ENCODE measurements at regions not wholly inside any gene's neighbourhood (a gene's known extent, or its start where the extent isn't known, plus 50 kb on each side); places are given as distances from the start of the nearest gene placed in this dataset.

DNA sequence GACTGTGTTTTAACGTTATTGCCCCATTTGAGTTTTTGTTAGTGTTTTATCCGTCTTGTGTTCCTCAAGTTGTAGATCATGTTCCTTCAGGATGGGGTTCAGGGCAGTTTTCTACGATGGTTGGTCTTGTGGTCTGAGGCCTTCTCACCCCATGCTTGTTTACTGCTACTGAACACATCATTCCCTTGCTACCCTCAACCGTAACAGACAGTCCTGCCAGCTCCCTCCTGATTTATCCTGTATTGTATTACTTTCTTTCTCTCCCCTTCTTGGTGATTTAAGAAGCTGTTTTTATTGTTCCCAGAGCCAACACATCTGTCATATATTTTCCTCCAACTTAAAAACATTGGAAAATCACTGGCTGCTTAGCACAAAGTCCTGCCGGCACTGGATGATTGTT lies 719.8 kb downstream of the INHBA start:
- Histone ChIP-seq H3K4me2 (no peak overlapping the region), H3K27me3 (no peaks in the 10 kb centered on the region), H3K9ac (no peak overlapping the region), H3K27ac (no peak overlapping the region), H3K4me3 (no peak overlapping the region), H3K36me3 (no peaks in the 10 kb centered on the region), H4K20me1 (no peaks in the 10 kb centered on the region), H3K4me1 (no peaks in the 10 kb centered on the region), H3K9me3 (no peaks in the 10 kb centered on the region)
- no peak for TF ChIP-seq Cebpa-rat (IDR thresholded peaks at IDR 0.05)

GRCh38 chr7:40979296-40979695 lies 723.6 kb downstream of the INHBA start:
- H3K4me1 ChIP-seq, result no peaks in the 10 kb centered on the region
- no peaks in the 10 kb centered on the region for H3K9me3 ChIP-seq
- no peak overlapping the region for H3K4me2 ChIP-seq
- H3K36me3 ChIP-seq, result no peaks in the 10 kb centered on the region
- no peak overlapping the region for H3K9ac ChIP-seq
- no peak overlapping the region for H3K27ac ChIP-seq
- no peaks in the 10 kb centered on the region for H3K27me3 ChIP-seq
- H3K4me3 ChIP-seq, result no peak overlapping the region
- H4K20me1 ChIP-seq, result no peaks in the 10 kb centered on the region
- no peak for TF ChIP-seq Cebpa-rat (IDR thresholded peaks at IDR 0.05)

DNA sequence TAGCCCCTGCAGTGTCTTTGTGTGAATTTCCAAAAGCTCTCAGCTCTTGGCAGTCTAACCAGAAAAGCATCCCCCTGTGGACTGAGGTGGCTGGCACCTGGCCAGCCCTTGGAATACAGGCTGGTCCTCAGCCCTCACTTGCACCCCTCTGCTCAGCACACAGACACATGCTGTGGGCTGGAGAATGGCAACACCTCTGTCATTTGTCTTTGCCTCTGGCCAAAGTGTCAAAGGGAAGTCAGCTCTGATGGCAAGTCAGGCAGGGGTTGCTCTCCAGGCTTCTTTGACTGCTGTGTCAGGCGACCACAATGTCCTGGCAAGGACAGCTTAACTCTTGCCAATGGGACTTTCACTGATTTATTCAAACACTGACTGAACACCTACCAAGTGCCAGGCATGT lies 724.8 kb downstream of the INHBA start:
- no peaks in the 10 kb centered on the region for H4K20me1 ChIP-seq
- H3K9ac ChIP-seq, result no peak overlapping the region
- no peak overlapping the region for H3K27ac ChIP-seq
- no peaks in the 10 kb centered on the region for H3K36me3 ChIP-seq
- H3K4me3 ChIP-seq, result no peak overlapping the region
- no peak for TF ChIP-seq Cebpa-rat (IDR thresholded peaks at IDR 0.05)
- H3K9me3 ChIP-seq, result no peaks in the 10 kb centered on the region
- H3K4me1 ChIP-seq, result no peaks in the 10 kb centered on the region
- H3K27me3 ChIP-seq, result no peaks in the 10 kb centered on the region
- H3K4me2 ChIP-seq, result no peak overlapping the region

GRCh38 chr7:40977533-40977932 lies 725.4 kb downstream of the INHBA start:
- Histone ChIP-seq H3K36me3 (no peaks in the 10 kb centered on the region), H3K9ac (no peak overlapping the region), H3K4me1 (no peaks in the 10 kb centered on the region), H3K4me2 (no peak overlapping the region), H3K27me3 (no peaks in the 10 kb centered on the region), H3K9me3 (no peaks in the 10 kb centered on the region), H3K4me3 (no peak overlapping the region), H4K20me1 (no peaks in the 10 kb centered on the region), H3K27ac (no peak overlapping the region)
- TF ChIP-seq Cebpa-rat (IDR thresholded peaks at IDR 0.05), result no peak

DNA sequence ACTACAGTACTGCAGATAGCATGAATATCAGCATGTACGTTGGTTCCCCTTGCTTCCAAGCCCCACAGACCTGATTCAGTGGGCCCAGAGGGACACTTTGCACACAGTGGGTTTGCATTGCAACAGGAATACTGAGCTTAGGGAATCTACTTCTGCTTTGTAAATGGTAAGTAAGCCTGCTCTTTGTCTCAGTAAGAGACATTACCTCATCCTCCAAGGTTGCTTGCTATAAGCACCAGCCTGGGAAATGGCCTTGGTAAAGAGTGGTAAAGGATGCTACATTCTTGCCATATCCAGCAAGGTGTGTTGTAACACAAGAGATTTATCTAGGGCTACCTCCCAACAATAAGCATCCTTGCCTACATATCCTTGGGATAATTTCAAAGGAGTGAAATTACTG lies 730.5 kb downstream of the INHBA start:
- Histone ChIP-seq H3K4me1 (no peaks in the 10 kb centered on the region), H3K4me3 (no peak overlapping the region), H3K36me3 (no peaks in the 10 kb centered on the region), H3K27ac (no peak overlapping the region), H3K9ac (no peak overlapping the region), H3K9me3 (no peaks in the 10 kb centered on the region), H3K4me2 (no peak overlapping the region), H3K27me3 (no peaks in the 10 kb centered on the region), H4K20me1 (no peaks in the 10 kb centered on the region)
- TF ChIP-seq Cebpa-rat (IDR thresholded peaks at IDR 0.05), result no peak

GRCh38 chr7:40969641-40970040 lies 733.2 kb downstream of the INHBA start:
- Histone ChIP-seq H3K4me2 (no peak overlapping the region), H3K4me1 (no peaks in the 10 kb centered on the region), H3K9ac (no peak overlapping the region), H3K27ac (no peak overlapping the region), H3K4me3 (no peak overlapping the region), H4K20me1 (no peaks in the 10 kb centered on the region), H3K36me3 (no peaks in the 10 kb centered on the region), H3K27me3 (no peaks in the 10 kb centered on the region), H3K9me3 (no peaks in the 10 kb centered on the region)
- TF ChIP-seq Cebpa-rat (IDR thresholded peaks at IDR 0.05), result no peak

DNA sequence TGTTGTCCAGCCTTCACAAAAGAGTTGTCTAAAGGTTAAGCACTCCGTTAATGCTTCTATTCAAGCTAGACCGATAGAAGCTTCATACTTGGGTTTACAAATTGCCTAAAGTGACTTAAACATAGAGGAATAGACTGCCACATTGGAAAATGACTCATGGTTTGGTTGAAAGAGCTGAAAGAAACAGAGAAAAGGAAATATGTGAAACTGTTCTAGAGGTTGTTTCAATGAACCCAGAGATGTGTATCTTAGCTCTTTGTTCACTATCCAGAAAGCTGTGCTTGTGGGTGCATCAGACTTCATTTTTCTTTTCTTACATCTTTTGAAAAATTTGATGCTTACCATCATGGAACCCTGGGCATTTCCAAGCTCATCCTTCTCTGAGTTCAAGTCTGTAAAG lies 736.2 kb downstream of the INHBA start:
- Histone ChIP-seq H3K4me2 (no peak overlapping the region), H3K9me3 (0 out of 2 replicates have a peak, but pooled peaks cover 4% of the 10 kb centered on the region), H3K27me3 (no peaks in the 10 kb centered on the region), H3K9ac (no peak overlapping the region), H3K4me1 (no peaks in the 10 kb centered on the region), H3K27ac (no peak overlapping the region), H4K20me1 (no peaks in the 10 kb centered on the region), H3K4me3 (no peak overlapping the region), H3K36me3 (no peaks in the 10 kb centered on the region)
- TF ChIP-seq Cebpa-rat (IDR thresholded peaks at IDR 0.05), result no peak

DNA sequence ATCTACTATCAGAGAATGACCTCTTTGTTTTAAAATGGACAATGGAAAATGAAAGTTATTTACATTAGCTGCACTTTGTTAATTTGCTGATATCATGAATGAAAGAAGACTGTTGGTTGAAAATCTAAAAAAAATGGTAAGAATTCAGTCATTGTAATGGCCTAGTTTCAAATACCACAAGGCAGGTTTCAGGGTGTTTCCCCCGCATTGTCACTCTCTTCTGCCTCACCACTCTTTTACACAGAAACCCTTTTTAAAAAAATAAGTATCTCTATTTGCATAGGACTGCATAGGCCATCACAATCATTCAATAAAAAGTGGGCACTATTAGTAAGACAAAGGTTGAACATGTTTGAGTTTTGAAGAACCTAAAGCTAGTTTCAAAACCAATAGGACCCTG lies 737.1 kb downstream of the INHBA start:
- Histone ChIP-seq H3K4me3 (no peak overlapping the region), H3K4me2 (no peak overlapping the region), H3K4me1 (no peaks in the 10 kb centered on the region), H3K27ac (no peak overlapping the region), H3K9ac (no peak overlapping the region), H3K9me3 (0 out of 2 replicates have a peak, but pooled peaks cover 6% of the 10 kb centered on the region), H3K27me3 (no peaks in the 10 kb centered on the region), H4K20me1 (no peaks in the 10 kb centered on the region), H3K36me3 (no peaks in the 10 kb centered on the region)
- TF ChIP-seq Cebpa-rat (IDR thresholded peaks at IDR 0.05), result no peak

DNA sequence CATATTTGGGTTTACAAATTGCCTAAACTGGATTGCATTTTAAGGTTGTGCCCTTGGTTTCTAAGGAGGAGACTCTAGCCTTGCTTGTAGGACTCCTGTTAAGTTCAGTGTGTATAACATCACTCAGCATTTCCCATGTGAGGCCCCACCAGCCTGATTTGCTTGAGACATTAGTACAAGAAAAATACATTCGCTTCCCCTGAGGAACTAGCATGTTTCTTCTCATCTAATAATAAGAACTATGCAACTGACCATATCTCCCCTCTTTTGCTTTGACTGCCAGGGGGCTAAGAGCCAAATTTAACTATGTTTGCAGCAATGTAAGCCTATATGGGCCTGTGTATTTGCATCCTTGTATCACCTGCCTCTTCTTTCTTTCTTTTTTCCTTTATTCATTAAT lies 737.9 kb downstream of the INHBA start:
- no peak for TF ChIP-seq Cebpa-rat (IDR thresholded peaks at IDR 0.05)
- Histone ChIP-seq H3K9me3 (0 out of 2 replicates have a peak, but pooled peaks cover 6% of the 10 kb centered on the region), H3K4me2 (no peak overlapping the region), H3K9ac (no peak overlapping the region), H3K4me1 (no peaks in the 10 kb centered on the region), H3K27ac (no peak overlapping the region), H4K20me1 (no peaks in the 10 kb centered on the region), H3K4me3 (no peak overlapping the region), H3K27me3 (no peaks in the 10 kb centered on the region), H3K36me3 (no peaks in the 10 kb centered on the region)

DNA sequence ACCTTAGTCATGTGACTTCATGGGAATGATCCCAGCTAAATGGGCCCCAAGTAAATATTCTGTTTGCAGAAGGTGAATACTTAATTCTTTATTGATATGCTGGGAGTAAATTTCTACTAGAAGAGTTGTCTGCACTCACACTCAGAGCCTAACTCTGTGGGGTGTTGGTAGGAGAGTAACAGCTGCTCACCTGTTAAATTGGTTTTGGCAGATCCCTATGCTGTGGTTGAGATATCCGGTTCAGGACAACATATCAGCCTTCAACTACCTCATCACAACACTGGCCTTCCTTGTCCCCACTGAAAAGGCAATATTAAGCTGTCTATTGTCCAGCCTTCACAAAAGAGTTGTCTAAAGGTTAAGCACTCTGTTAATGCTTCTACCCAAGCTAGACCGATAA lies 738.3 kb downstream of the INHBA start:
- no peak overlapping the region for H3K4me2 ChIP-seq
- H3K27ac ChIP-seq, result no peak overlapping the region
- H3K27me3 ChIP-seq, result no peaks in the 10 kb centered on the region
- 0 out of 2 replicates have a peak, but pooled peaks cover 6% of the 10 kb centered on the region for H3K9me3 ChIP-seq
- TF ChIP-seq Cebpa-rat (IDR thresholded peaks at IDR 0.05), result no peak
- H3K36me3 ChIP-seq, result no peaks in the 10 kb centered on the region
- H3K9ac ChIP-seq, result no peak overlapping the region
- no peaks in the 10 kb centered on the region for H3K4me1 ChIP-seq
- H3K4me3 ChIP-seq, result no peak overlapping the region
- H4K20me1 ChIP-seq, result no peaks in the 10 kb centered on the region

- Histone ChIP-seq H3K27ac (no peak overlapping the region), H3K36me3 (no peaks in the 10 kb centered on the region), H3K9ac (no peak overlapping the region), H3K27me3 (no peaks in the 10 kb centered on the region), H3K9me3 (0 out of 2 replicates have a peak, but pooled peaks cover 6% of the 10 kb centered on the region), H4K20me1 (no peaks in the 10 kb centered on the region), H3K4me1 (no peaks in the 10 kb centered on the region), H3K4me3 (no peak overlapping the region), H3K4me2 (no peak overlapping the region)
- no peak for TF ChIP-seq Cebpa-rat (IDR thresholded peaks at IDR 0.05)
Measured at GRCh38 chr7:40959955-40960354, 742.9 kb downstream of the INHBA start.
